ENCODE measurements at regions not wholly inside any gene's neighbourhood (a gene's known extent, or its start where the extent isn't known, plus 50 kb on each side); places are given as distances from the start of the nearest gene placed in this dataset.
"Not testable (repeated sequence)": the region's sequence is repeated elsewhere in the genome, so short reads cannot be mapped to it uniquely, and the experiment has no call there.

- H4K20me1 ChIP-seq (ENCODE audit: insufficient read depth, low read length); CTCF ChIA-PET (ENCODE audit: unreplicated experiment); H3K27ac ChIP-seq (ENCODE audit: low read depth, low read length, poor library complexity, severe bottlenecking); H3K4me3 ChIP-seq (ENCODE audit: low read depth, low read length, poor library complexity, severe bottlenecking); H3K79me2 ChIP-seq (ENCODE audit: insufficient read depth, low read depth, low read length); H3K9me3 ChIP-seq (ENCODE audit: low read length); H2AFZ ChIP-seq (ENCODE audit: low read length); H3K36me3 ChIP-seq (ENCODE audit: insufficient read depth, low read length); POLR2A ChIA-PET; H3K4me2 ChIP-seq (ENCODE audit: low read length); H3K9me2 ChIP-seq (ENCODE audit: insufficient read depth, low read length); BruUV-seq (replicated peaks); DNase-seq (ENCODE audit: low spot score); H3K4me1 ChIP-seq (ENCODE audit: insufficient read depth, low read length, poor library complexity, severe bottlenecking); intact Hi-C loops (cut with micrococcal nuclease; ENCODE audit: unreplicated experiment): not testable (repeated sequence)
Observed at GRCh38 chr5:109283086-109283485, 126.7 kb downstream of the PJA2 start.

GRCh38 chr5:109281136-109281690 lies 128.6 kb downstream of the PJA2 start:
- no peaks in the 10 kb centered on the region for H3K4me1 ChIP-seq (ENCODE audit: insufficient read depth, low read length, poor library complexity, severe bottlenecking)
- no peaks in the 10 kb centered on the region for H3K9me2 ChIP-seq (ENCODE audit: insufficient read depth, low read length)
- no peaks in the 10 kb centered on the region for H3K36me3 ChIP-seq (ENCODE audit: insufficient read depth, low read length)
- no peak overlapping the region for H2AFZ ChIP-seq (ENCODE audit: low read length)
- no peaks in the 10 kb centered on the region for H3K79me2 ChIP-seq (ENCODE audit: insufficient read depth, low read depth, low read length)
- no TSS peak for BruUV-seq (replicated peaks)
- CTCF ChIA-PET (ENCODE audit: unreplicated experiment), result no interaction called here
- POLR2A ChIA-PET, result no interaction called here
- no peak overlapping the region for H3K4me2 ChIP-seq (ENCODE audit: low read length)
- no peak overlapping the region for H3K27ac ChIP-seq (ENCODE audit: low read depth, low read length, poor library complexity, severe bottlenecking)
- no peak for DNase-seq (ENCODE audit: low spot score)
- H3K4me3 ChIP-seq (ENCODE audit: low read depth, low read length, poor library complexity, severe bottlenecking), result no peak overlapping the region
- TF ChIP-seq EZH2phosphoT487 (IDR thresholded peaks at IDR 0.05; ENCODE audit: borderline replicate concordance, low read depth, low read length) (no peak), CTCF (conservative IDR thresholded peaks at IDR 0.05; ENCODE audit: low read length) (no peak)
- H3K9me3 ChIP-seq (ENCODE audit: low read length), result no peaks in the 10 kb centered on the region
- no peaks in the 10 kb centered on the region for H4K20me1 ChIP-seq (ENCODE audit: insufficient read depth, low read length)
- intact Hi-C loops (cut with micrococcal nuclease; ENCODE audit: unreplicated experiment), result no loop called here

GRCh38 chr5:109278141-109278540 lies 131.6 kb downstream of the PJA2 start:
- Histone ChIP-seq H4K20me1 (ENCODE audit: insufficient read depth, low read length) (no peaks in the 10 kb centered on the region), H3K4me3 (ENCODE audit: low read depth, low read length, poor library complexity, severe bottlenecking) (no peak overlapping the region), H2AFZ (ENCODE audit: low read length) (no peak overlapping the region), H3K27ac (ENCODE audit: low read depth, low read length, poor library complexity, severe bottlenecking) (no peak overlapping the region), H3K9me3 (ENCODE audit: low read length) (no peaks in the 10 kb centered on the region), H3K9me2 (ENCODE audit: insufficient read depth, low read length) (no peaks in the 10 kb centered on the region), H3K36me3 (ENCODE audit: insufficient read depth, low read length) (no peaks in the 10 kb centered on the region), H3K4me2 (ENCODE audit: low read length) (no peak overlapping the region), H3K79me2 (ENCODE audit: insufficient read depth, low read depth, low read length) (no peaks in the 10 kb centered on the region), H3K4me1 (ENCODE audit: insufficient read depth, low read length, poor library complexity, severe bottlenecking) (no peaks in the 10 kb centered on the region)
- BruUV-seq (replicated peaks), result no TSS peak
- intact Hi-C loops (cut with micrococcal nuclease; ENCODE audit: unreplicated experiment), result no loop called here
- no peak for DNase-seq (ENCODE audit: low spot score)
- POLR2A ChIA-PET, result no interaction called here
- CTCF ChIA-PET (ENCODE audit: unreplicated experiment), result no interaction called here
- TF ChIP-seq CTCF (conservative IDR thresholded peaks at IDR 0.05; ENCODE audit: low read length) (no peak), EZH2phosphoT487 (IDR thresholded peaks at IDR 0.05; ENCODE audit: borderline replicate concordance, low read depth, low read length) (no peak)
